IPS-NIHi7 (cell line): ENCODE measurements at regions not wholly inside any gene's neighbourhood (a gene's known extent, or its start where the extent isn't known, plus 50 kb on each side); places are given as distances from the start of the nearest gene placed in this dataset.
A peak's percentile ranks its signal among the peaks of the same experiment; 100 is the strongest.

Experiments
- DNase-seq: peaks from one replicate; pipeline ENCODE4 v3.0.0; 2012; ENCODE audit warnings: mixed read lengths; ENCODE audit errors: extremely low spot score

GRCh38 chr6:21811484-21811883, 217.9 kb downstream of the SOX4 start:
- no peak for DNase-seq

- DNase-seq, result no peak
Observed at GRCh38 chr6:21816231-21816630, 222.7 kb downstream of the SOX4 start.

- DNase-seq, result no peak
Observed at GRCh38 chr6:21820442-21820841, 226.9 kb downstream of the SOX4 start.

- DNase-seq, result no peak
Observed at GRCh38 chr6:21823371-21823770, 229.8 kb downstream of the SOX4 start.

GRCh38 chr6:21824431-21825177, 231.1 kb downstream of the SOX4 start:
- DNase-seq, result no peak

- DNase-seq, result peak; percentile 68
Observed at GRCh38 chr6:21826023-21826422, 232.5 kb downstream of the SOX4 start.

- no peak for DNase-seq
Observed at GRCh38 chr6:21826904-21827303, 233.4 kb downstream of the SOX4 start.

GRCh38 chr6:21827425-21828202, 234.1 kb downstream of the SOX4 start:
- DNase-seq, result no peak

GRCh38 chr6:21828704-21829103, 235.2 kb downstream of the SOX4 start:
- no peak for DNase-seq

GRCh38 chr6:21829126-21829525, 235.6 kb downstream of the SOX4 start:
- DNase-seq, result no peak

- DNase-seq, result no peak
Observed at GRCh38 chr6:21831521-21832291, 238.2 kb downstream of the SOX4 start.

- DNase-seq, result no peak
Observed at GRCh38 chr6:21836277-21836676, 242.7 kb downstream of the SOX4 start.

- no peak for DNase-seq
Observed at GRCh38 chr6:21836772-21837425, 243.3 kb downstream of the SOX4 start.

- DNase-seq, result no peak
Observed at GRCh38 chr6:21840428-21840827, 246.9 kb downstream of the SOX4 start.

GRCh38 chr6:21842875-21843645, 249.5 kb downstream of the SOX4 start:
- DNase-seq, result no peak

GRCh38 chr6:21844120-21844917, 250.8 kb downstream of the SOX4 start:
- no peak for DNase-seq

GRCh38 chr6:21845018-21845417, 251.5 kb downstream of the SOX4 start:
- no peak for DNase-seq

- DNase-seq, result no peak
Observed at GRCh38 chr6:21845439-21846140, 252.0 kb downstream of the SOX4 start.

- peak; percentile 39 for DNase-seq
Observed at GRCh38 chr6:21846541-21847451, 253.2 kb downstream of the SOX4 start.
